ENCODE measurements at regions not wholly inside any gene's neighbourhood (a gene's known extent, or its start where the extent isn't known, plus 50 kb on each side); places are given as distances from the start of the nearest gene placed in this dataset.

- DNase-seq = no peak
Observed at GRCh38 chr2:239818086-239818485, 207.1 kb downstream of the NDUFA10 start.

DNA sequence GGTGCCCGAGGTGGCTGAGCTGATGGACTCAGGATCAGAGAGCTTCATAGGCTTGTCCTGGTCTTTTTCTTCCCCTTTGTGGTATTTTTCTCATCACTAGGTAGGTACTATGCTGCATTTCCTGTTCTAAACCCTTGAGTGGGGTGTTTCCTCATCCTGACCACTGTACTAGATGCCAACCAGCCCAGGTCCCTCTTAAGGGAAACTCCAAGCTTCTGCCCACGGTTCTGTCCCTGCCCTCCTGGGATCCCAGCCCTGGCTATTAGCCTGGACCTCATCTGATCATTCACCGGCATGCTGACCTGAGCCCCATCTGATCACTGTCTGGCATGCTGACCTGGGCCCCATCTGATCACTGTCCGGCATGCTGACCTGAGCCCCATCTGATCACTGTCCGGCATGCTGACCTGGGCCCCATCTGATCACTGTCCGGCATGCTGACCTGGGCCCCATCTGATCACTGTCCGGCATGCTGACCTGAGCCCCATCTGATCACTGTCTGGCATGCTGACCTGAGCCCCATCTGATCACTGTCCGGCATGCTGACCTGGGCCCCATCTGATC, 207.6 kb downstream of the NDUFA10 start:
- DNase-seq = peak; percentile 46

DNA sequence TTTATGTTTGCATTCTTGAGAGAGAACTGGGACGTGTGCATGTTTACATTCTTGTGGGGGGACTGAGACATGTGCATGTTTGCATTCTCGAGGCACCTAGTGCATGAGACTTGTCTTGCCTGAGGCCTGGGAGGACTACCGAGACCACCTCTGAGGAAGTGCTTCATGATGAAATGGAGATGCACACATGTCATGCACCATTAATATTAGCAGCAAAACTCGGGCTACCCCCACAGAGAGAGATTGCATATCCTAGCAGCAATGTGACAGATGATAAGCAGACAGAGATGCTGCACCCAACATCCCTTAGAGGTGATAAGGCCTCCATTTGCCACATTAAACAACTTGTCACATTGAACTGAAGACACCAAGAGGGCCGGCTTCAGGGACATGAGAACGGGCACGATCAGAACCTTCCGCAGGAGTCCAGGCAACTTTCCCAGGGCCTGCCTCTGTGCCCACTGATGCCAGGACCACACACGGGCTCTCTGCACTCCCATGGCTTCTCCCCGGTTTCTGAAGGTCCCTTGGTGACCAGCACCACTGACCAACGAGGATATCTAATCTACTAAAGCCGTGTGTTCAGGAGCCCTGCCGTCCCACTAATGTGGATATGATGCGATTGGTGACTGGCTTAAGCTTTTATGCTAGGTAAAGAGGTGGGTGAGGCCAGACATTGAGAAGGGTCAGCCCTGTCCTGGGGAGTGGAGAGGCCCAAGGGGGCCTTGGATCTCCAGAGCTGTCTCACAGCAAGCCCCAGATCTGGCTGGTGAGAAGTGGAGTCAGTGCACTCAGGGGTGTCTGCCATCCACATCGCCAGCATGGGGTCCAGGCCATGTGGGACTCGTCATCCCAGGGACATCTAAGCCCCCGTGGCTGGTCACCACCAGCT, 208.3 kb downstream of the NDUFA10 start:
- DNase-seq = no peak

DNA sequence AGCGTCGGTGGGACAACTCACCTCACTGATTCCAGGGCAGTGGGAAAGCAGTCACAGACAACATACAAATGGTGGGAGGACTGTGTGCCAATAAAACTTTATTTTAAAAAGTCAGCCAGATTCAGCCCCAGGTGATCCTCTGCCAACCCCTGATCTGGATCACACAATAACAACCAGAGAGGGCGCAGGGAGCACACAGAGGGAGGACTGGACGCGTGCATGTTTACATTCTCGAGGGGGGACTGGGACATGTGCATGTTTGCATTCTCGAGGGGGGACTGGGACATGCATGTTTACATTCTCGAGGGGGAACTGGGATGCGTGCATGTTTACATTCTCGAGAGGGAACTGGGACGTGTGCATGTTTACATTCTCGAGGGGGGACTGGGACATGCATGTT, 209.5 kb downstream of the NDUFA10 start:
- DNase-seq = no peak

DNA sequence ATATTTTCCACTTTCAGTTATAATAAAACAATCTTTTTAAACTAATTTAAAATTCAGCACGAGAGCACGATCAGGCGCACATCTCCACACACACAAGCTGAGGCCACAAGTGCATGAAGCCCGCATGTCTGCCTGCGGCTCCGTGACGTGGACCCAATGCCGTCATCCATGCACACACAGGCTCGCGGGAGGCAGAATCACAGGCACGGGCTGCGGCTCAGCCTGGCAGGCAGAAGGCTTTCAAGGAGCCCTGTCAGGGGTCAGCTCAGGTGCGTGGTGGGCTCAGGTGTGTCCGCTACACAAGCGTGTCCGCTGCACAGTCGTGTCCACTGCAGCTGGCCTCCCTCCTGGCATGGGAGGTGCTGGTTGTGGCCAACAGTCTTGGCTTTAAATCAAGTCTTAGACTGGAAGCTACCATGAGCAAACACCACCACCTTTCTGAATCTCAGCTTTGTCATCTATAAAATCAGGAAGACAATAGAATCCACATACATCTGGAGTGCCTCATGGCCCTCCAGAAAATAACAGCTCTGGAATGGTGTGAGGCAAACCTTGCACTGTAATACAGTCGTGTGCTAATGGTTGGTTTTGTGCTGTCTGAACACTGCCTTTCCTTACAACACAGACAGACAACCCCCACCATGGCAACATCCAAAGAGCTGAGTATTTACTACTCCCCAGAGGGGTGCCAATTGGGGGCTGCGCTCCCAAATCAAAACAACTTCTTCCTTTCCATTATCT, 210.1 kb downstream of the NDUFA10 start:
- DNase-seq = no peak

DNA sequence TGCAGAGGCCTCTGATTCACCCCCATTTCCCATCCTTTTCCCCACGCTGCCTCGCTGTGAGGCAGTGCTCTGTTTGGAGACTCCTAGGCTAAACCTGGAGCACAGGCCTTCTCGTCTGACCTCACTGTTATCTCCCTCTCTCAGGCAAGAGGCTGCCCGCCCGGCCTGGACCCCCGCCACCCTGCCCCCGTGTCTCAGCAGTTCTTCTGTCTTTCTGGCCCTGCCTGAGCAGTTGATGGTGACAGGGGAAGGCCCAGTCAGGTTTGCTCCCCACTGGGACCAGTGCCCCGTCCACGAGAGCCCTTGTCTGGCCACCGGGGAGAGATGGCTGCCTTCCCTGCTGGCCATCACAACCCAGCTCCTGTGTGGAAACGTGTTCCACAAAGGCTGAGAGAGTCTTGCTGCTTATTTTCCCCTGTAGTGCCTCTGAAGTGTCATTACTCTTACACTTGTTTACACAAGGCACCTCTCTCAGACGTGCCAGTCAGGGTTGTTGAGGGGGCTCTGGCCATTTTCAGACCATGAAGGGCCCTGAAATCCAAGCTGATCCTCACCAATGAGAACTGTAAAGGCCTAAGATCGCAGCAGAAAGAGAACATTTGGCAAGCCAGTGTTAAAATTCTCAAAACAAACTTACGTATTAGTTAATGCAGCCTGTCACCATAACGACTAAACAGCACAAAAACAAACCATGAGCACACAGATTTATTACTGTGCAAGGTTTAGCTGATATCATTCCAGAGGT, 210.9 kb downstream of the NDUFA10 start:
- DNase-seq = no peak

- DNase-seq = peak; percentile 21
Observed at GRCh38 chr2:239813261-239814115, 211.7 kb downstream of the NDUFA10 start.

DNA sequence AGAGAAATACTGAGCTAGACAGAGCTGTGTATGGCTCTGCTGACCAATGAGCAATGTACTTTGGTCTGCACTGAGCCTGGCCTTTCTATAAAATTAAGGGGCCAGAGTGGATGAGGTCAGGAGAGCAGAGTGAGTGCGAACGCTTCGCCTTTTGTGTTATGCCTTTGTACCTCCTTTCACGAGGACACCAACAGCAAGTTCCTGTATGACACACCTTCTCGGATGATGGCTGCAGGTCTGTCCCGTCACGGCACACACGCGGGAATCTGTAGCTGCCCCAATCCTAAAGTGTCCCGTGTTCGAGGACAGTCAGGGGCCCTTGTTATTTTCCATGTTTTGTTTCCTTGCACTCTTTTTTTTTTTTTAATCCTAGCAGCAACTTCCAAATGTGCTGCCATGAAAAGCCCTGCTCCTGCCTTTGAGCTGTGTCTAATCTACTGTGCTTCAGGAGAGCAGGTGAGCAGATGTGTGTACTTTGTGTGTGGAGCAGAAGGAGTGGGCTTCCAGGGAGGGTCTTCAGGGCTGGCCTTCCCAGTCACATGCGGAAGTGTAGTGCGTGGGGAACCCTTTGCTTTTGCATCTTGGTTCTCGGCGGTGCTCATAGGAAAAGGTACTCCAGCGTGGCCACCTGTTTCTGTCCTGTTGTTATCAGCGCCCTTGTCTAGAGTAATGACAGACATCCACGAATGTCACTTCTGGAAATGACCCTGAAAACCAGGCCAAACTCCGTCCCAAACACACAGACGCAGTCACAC, 213.2 kb downstream of the NDUFA10 start:
- no peak for DNase-seq

DNA sequence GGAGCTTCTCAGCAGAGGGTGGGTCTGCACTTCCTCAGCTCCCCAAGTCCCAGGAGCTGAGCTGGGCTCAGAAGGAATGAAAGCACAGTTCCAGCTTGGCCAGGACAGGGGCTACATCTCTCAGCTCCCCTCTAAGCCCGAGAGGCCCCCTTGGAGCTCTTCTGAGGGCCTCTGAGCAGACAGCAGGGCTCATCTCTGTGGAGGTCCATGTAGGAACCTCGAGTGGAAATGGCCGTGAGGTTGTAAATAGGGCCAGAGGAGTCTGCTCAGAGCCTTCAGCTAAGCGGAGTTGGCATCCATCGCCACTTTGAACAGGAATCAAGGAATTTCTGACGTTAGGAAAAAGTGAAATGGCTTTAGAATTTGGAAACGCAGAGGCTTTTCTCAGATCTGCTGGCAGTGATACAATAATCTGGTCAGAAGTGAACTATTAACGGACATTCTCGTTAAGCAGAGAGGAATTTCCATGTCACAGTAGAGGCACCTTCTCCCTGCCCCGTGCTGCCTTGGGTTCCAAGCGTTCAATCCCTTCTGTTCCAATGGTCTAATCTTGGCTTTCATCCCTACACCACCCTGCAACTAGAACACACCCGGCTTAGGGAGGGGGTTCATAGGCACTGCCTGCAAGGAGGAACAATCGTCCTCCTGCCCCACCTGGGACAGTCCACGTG, 213.9 kb downstream of the NDUFA10 start:
- no peak for DNase-seq

DNA sequence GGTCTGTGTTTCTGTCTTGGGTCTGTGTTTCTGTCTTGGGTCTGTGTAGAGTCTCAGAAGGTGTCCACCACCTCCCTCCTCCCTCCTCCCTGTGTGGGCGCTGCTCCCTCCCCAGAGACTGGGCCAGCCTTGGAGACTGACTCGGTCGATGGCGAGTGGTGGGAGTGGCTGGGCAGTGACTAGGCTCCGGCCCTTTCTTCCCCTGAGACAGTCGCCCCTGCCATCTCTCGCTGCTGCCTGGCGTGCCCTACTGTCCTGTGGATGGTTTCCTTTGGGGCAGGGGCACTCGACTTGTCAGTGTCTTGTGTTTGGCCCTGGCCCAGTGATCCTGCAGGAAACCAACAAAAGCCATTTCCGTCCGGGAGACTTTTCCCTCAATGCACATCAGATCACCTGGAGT, 215.8 kb downstream of the NDUFA10 start:
- DNase-seq = no peak

DNA sequence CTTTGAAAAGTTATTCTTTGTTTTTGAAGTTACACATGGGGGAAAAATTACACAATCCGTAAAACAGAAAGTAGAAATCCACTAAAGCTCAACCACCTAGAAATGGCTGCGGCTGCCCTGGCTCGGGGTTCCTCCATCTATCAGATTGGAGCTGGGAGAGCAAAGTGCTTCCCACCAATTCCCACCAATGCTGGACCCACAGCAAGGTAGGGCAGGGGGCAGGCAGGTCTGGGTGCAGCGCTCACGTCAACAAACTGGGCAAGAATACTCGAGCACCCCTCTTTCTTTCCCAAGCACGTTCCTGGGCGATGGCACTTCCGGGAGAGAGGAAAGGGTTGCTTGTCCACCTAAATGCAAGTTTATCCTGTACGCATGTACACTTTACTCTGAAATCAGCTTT, 217.6 kb downstream of the NDUFA10 start:
- DNase-seq = no peak

GRCh38 chr2:239806758-239807434, 218.2 kb downstream of the NDUFA10 start:
- DNase-seq = no peak

GRCh38 chr2:239806276-239806675, 218.9 kb downstream of the NDUFA10 start:
- DNase-seq = no peak

DNA sequence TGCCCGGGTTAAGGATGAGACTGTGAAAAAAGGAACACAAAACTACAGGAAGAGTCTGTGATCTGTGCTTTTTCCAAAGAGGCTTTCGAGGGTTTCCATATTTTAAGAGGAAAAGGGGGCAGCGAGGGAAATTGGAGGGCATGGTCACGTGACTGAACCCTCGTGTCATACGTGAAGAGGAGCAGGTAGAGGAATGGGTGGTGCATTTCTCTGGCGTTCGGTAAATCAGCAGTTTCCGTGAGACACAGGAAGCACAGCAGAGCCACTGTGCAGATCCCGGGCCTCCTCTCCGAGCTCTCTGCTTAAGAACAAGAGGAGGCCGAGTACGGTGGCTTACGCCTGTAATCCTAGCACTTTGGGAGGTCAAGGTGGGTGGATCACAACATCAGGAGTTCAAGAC, 219.7 kb downstream of the NDUFA10 start:
- no peak for DNase-seq

- no peak for DNase-seq
Observed at GRCh38 chr2:239805043-239805329, 220.2 kb downstream of the NDUFA10 start.

GRCh38 chr2:239804161-239805042, 220.7 kb downstream of the NDUFA10 start:
- no peak for DNase-seq

GRCh38 chr2:239803766-239804115, 221.4 kb downstream of the NDUFA10 start:
- DNase-seq = no peak

DNA sequence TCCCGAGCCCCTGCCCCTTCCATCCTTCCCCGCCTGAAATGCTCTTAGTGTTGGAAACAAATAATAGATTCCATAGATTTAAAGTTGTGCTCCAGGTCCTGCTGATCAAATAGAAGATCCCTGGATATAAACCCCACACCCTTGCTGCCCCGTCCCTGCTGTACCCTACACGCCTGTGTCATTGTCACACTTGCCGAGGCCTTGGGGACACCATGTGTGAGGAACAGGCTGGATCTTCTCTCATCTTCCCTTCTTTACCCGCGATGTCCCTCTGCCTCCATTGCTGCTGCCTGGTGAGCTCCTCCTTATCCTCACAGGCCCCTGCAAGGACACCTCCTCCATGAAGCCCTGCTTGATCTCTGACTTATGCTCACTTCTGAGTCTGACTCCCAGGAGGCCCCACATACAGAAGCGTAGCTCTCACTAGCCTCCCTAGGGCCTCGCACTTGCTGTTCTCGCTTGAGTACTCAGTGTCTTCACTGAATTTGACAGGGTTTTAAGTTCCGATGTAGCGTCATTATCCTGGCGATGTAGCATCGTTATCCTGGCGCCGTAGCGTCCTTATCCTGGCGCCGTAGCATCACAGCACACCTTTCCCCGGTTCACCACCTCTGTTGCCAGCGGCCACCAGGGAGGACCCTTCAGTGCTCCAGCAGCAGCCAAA, 221.9 kb downstream of the NDUFA10 start:
- DNase-seq = no peak

- DNase-seq = no peak
Observed at GRCh38 chr2:239802185-239802649, 222.9 kb downstream of the NDUFA10 start.
